GM19397 (cell line): ENCODE measurements at regions not wholly inside any gene's neighbourhood (a gene's known extent, or its start where the extent isn't known, plus 50 kb on each side); places are given as distances from the start of the nearest gene placed in this dataset.

ENCODE experiments used
- ATAC-seq: cut with Tn5 transposase; IDR thresholded peaks from one replicate; pipeline ENCODE4 v1.9.1; 2021; ENCODE audit warnings: mild to moderate bottlenecking, moderate library complexity; ENCODE audit not compliant: unreplicated experiment

- ATAC-seq: no peak
These were observed 147.0 kb upstream of the TNRC6C start for GRCh38 chr17:77811521-77811920.

- no peak for ATAC-seq
These were observed 144.3 kb upstream of the TNRC6C start for GRCh38 chr17:77814091-77814772.

- ATAC-seq: no peak
These were observed 143.2 kb upstream of the TNRC6C start for GRCh38 chr17:77815127-77815905.

GRCh38 chr17:77817953-77818352, 140.6 kb upstream of the TNRC6C start:
- no peak for ATAC-seq

- ATAC-seq: no peak
These were observed 139.0 kb upstream of the TNRC6C start for GRCh38 chr17:77819497-77819896.

- no peak for ATAC-seq
These were observed 137.4 kb upstream of the TNRC6C start for GRCh38 chr17:77821114-77821513.

- no peak for ATAC-seq
These were observed 136.0 kb upstream of the TNRC6C start for GRCh38 chr17:77822302-77823030.

GRCh38 chr17:77824102-77824779, 134.3 kb upstream of the TNRC6C start:
- no peak for ATAC-seq

GRCh38 chr17:77824780-77825280, 133.7 kb upstream of the TNRC6C start:
- ATAC-seq: no peak

- ATAC-seq: no peak
These were observed 132.9 kb upstream of the TNRC6C start for GRCh38 chr17:77825621-77826020.

- ATAC-seq: no peak
These were observed 132.2 kb upstream of the TNRC6C start for GRCh38 chr17:77826132-77826873.

GRCh38 chr17:77827039-77827438, 131.5 kb upstream of the TNRC6C start:
- ATAC-seq: no peak

GRCh38 chr17:77827511-77827910, 131.0 kb upstream of the TNRC6C start:
- no peak for ATAC-seq

- ATAC-seq: no peak
These were observed 129.6 kb upstream of the TNRC6C start for GRCh38 chr17:77828749-77829539.

- no peak for ATAC-seq
These were observed 128.4 kb upstream of the TNRC6C start for GRCh38 chr17:77829843-77830799.

- no peak for ATAC-seq
These were observed 127.6 kb upstream of the TNRC6C start for GRCh38 chr17:77830816-77831473.

- ATAC-seq: no peak
These were observed 126.9 kb upstream of the TNRC6C start for GRCh38 chr17:77831474-77832179.
